Esophagus squamous epithelium (tissue), 4 donors: ENCODE measurements at regions not wholly inside any gene's neighbourhood (a gene's known extent, or its start where the extent isn't known, plus 50 kb on each side); places are given as distances from the start of the nearest gene placed in this dataset.

ENCODE experiments used
- CTCF ChIP-seq, 6 experiments: fragments of 450-650 bp in 4 of 6; fragments of 200-600 bp in 2 of 6; sonication (generic) in 2 of 6; IDR thresholded peaks; one replicate each; pipeline ENCODE4 v1.5.1; 2016 to 2019; ENCODE audit warnings: antibody characterized with exemption in 6 of 6, mild to moderate bottlenecking in 4 of 6, moderate library complexity in 4 of 6
- POLR2A ChIP-seq, 4 donors: fragments of 450-650 bp; IDR thresholded peaks; one replicate each; pipeline ENCODE4 v1.6.1; 2017; ENCODE audit warnings: antibody characterized with exemption in 4 of 4, mild to moderate bottlenecking in 4 of 4, moderate library complexity in 3 of 4

DNA sequence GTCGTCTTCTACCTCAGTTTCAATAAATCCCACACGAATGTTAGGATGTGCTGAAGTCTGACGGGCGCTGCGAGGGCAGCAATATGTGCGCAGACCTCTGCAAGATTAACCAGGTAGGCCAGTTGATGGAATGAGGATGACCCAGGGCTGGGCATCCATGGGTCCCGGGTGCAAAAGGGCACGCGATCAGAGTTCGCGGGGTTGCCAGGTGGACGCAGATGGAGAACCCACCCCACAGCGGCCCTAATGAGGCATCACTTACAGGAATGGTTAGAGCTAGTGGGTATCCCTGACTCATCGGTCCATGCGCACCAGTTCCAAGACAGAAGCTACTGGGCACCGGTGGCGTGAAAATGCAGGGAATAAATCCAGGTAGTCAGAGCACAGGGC lies 2116.0 kb downstream of the TP53TG3F start:
- TF ChIP-seq POLR2A (IDR thresholded peaks at IDR 0.05) (no peak), CTCF (IDR thresholded peaks at IDR 0.05) (no peak)
